BJ (cell line): ENCODE measurements at regions not wholly inside any gene's neighbourhood (a gene's known extent, or its start where the extent isn't known, plus 50 kb on each side); places are given as distances from the start of the nearest gene placed in this dataset.

Experiments used
- CTCF ChIA-PET: fragments of 350-600 bp; formaldehyde crosslinking; extraction: SDS; loops from one replicate; lab custom pipeline; 2021; ENCODE audit warnings: antibody characterized with exemption, inconsistent platforms; lab: Yijun Ruan, JAX
- POLR2A ChIA-PET: fragments of 300-600 bp; sonication (Branson Sonifier 250); formaldehyde crosslinking; extraction: SDS; loops from one replicate; lab custom pipeline; 2021; ENCODE audit warnings: antibody characterized with exemption; lab: Charles Lee
- DNase-seq: peaks from one replicate; pipeline ENCODE4 v3.0.0-alpha.2; 2011; ENCODE audit warnings: low read depth
- H3K27me3 ChIP-seq: 2 replicates; pipeline ENCODE4 v1.6.0; 2011; ENCODE audit warnings: low read length; ENCODE audit not compliant: control insufficient read depth, insufficient read depth
- H3K36me3 ChIP-seq: 2 replicates; pipeline ENCODE4 v1.5.1; 2011; ENCODE audit warnings: low read length; ENCODE audit not compliant: control insufficient read depth, insufficient read depth
- H3K4me3 ChIP-seq: 2 replicates; pipeline ENCODE4 v1.5.1; 2011; ENCODE audit warnings: low read depth, mild to moderate bottlenecking, control low read depth, low read length
- CTCF ChIP-seq: IDR thresholded peaks from 2 replicates; pipeline ENCODE4 v1.5.1; 2011; ENCODE audit warnings: low read depth, mild to moderate bottlenecking, control low read depth, inconsistent platforms, low read length, moderate library complexity; ENCODE audit not compliant: insufficient read depth

DNA sequence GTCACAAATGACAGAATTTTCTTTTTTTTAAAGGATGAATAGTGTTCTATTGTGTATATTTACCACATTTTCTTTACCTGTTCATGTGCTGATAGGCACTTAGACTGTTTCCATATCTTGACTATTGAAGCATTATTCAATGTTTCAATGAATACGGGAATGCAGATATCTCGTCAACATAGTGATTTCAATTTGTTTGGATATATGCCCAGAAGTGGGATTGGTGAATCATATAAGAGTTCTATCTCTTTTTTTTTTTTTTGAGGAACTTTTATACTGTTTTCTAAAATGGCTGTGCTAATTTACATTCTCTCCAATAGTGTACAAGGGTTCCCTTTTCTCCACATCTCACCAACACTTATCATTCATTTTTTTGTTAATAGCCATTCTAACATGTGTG, 97.9 kb upstream of the FAR2 start:
- no peak for DNase-seq
- TF ChIP-seq CTCF, result no peak
- Histone ChIP-seq H3K4me3 (no peak overlapping the region), H3K36me3 (no peaks in the 10 kb centered on the region), H3K27me3 (peaks cover 2% of the 10 kb centered on the region; the same call in 1 of the 2 replicates)
- ChIA-PET POLR2A (no interaction called here), CTCF (no interaction called here)

GRCh38 chr12:29053567-29053966, 95.5 kb upstream of the FAR2 start:
- H3K4me3 ChIP-seq, result no peak overlapping the region
- CTCF ChIA-PET, result no interaction called here
- H3K27me3 ChIP-seq, result peaks cover 2% of the 10 kb centered on the region; the same call in 1 of the 2 replicates
- no peak for DNase-seq
- H3K36me3 ChIP-seq, result no peaks in the 10 kb centered on the region
- POLR2A ChIA-PET, result no interaction called here
- no peak for TF ChIP-seq CTCF

DNA sequence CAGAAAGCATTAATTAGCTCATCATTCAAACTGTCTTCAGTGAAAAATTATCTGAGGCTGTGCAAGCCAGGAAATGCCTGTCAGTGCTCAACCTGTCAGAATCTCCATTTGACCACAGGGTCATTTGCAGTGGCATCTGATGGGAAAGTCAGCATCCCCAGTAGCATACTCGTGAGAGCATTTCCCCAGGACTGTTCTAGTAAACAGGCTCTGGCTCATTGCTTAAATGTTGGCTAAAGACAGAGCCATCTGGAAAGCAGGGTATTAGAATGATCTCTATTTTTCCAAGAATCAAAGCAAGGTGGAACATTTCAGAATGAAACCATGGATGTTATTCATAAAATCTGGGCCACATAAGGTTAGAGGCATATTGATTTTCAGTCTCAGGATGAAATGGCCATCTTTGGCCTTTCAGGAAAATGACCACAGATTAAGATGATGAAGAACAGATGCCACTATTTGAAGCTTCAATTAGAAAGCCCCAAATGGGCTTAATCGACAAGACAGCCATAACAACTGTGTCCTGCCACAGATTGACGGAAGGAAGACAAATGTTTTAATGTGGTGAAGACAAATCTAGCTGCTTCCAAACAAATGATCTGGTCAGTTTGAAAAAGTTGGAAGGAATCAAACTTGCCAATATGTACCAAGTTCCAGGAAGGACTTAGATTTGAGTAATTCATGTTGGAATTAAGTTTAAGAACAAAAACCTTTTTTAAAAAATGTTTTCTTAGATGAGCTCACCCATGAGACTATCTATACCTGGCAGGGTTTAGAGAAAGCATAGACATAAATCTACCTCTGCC, 94.0 kb upstream of the FAR2 start:
- no peak for TF ChIP-seq CTCF
- ChIA-PET POLR2A (no interaction called here), CTCF (interaction anchor here (1.6 kb wide), 1 partner anchor 18 kb away, joined by 6 read pairs; no protein-coding TSS in a partner anchor)
- H3K27me3 ChIP-seq, result peaks cover 2% of the 10 kb centered on the region; the same call in 1 of the 2 replicates
- H3K4me3 ChIP-seq, result no peak overlapping the region
- no peak for DNase-seq
- H3K36me3 ChIP-seq, result no peaks in the 10 kb centered on the region

DNA sequence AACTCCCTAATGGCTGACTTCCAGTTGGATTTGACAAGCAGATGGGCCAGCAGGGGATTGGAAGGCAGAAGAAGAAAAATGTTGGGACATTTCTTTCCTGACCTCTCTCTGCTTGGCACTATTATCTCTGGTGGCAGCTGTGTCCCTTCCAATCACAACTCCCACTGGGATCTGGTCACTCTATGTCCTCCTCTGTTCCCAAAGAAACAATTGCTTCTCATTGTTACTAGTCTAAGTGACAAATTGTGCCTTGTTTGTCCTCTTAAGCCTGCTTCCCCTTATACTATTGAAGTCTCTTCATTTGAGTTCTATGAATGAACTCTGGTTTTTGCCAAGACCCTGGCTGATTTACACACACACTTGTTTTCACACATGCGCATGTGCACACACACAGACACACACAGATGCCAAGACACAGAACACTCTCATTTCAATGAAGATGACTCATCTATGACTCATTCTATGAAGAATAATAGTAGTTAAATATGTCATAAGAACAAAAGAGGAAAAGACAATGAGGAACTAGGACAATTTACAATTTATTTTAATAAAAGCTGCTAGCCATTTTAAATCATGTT, 83.0 kb upstream of the FAR2 start:
- no peak for DNase-seq
- Histone ChIP-seq H3K36me3 (no peaks in the 10 kb centered on the region), H3K27me3 (no peaks in the 10 kb centered on the region), H3K4me3 (no peak overlapping the region)
- CTCF ChIA-PET, result no interaction called here
- POLR2A ChIA-PET, result no interaction called here
- TF ChIP-seq CTCF, result no peak

DNA sequence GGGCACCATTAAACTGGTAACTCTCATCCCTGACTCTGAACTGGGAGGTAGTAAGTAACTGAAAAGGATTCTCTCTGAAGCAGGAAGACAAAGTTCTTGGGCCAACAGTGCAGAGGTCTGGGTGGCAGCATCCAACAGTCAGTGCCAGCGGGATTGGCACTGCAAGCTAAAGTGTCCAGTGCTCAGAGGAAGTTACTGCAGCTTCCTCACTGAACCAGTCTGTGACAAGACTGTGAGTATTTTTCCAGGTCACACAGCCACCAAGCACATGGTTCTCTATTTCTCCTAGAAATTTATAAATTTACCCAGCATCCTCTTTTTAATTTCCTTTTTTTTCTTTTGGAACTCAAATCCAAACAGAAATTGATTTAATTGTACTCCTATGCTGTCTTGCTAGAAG, 81.6 kb upstream of the FAR2 start:
- H3K27me3 ChIP-seq, result no peaks in the 10 kb centered on the region
- POLR2A ChIA-PET, result no interaction called here
- H3K4me3 ChIP-seq, result no peak overlapping the region
- TF ChIP-seq CTCF, result no peak
- CTCF ChIA-PET, result no interaction called here
- H3K36me3 ChIP-seq, result no peaks in the 10 kb centered on the region
- no peak for DNase-seq
